ENCODE measurements at regions not wholly inside any gene's neighbourhood (a gene's known extent, or its start where the extent isn't known, plus 50 kb on each side); places are given as distances from the start of the nearest gene placed in this dataset.

DNA sequence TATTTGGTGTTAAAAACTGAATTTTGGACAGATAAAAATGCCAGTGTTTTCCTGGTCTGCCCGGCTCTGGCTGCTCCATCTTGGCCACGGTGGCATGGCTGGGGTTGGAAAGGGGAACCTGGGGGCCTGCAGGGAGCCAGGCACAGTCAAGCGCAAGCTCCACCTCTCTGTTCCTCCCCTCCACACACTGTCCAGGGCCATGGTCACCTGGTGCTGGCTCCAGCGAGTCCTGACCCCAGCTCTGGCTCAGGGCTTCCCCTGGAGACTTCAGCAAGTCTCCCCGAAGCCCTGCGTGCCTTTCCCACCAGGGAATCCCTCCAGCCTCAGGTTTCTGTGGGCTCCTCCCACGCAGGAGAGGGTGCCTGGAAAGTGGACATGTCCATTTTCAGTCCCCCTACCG is 298.5 kb downstream of the QKI start:
- H3K4me3 ChIP-seq (replicated peaks; ENCODE audit: low read depth, low read length) = no peak overlapping the region
- TF ChIP-seq, protein P1, sequence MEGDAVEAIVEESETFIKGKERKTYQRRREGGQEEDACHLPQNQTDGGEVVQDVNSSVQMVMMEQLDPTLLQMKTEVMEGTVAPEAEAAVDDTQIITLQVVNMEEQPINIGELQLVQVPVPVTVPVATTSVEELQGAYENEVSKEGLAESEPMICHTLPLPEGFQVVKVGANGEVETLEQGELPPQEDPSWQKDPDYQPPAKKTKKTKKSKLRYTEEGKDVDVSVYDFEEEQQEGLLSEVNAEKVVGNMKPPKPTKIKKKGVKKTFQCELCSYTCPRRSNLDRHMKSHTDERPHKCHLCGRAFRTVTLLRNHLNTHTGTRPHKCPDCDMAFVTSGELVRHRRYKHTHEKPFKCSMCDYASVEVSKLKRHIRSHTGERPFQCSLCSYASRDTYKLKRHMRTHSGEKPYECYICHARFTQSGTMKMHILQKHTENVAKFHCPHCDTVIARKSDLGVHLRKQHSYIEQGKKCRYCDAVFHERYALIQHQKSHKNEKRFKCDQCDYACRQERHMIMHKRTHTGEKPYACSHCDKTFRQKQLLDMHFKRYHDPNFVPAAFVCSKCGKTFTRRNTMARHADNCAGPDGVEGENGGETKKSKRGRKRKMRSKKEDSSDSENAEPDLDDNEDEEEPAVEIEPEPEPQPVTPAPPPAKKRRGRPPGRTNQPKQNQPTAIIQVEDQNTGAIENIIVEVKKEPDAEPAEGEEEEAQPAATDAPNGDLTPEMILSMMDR (IDR thresholded peaks at IDR 0.05; ENCODE audit: low read length, missing control alignments) = no peak
- DNase-seq (ENCODE audit: low read depth) = no peak

DNA sequence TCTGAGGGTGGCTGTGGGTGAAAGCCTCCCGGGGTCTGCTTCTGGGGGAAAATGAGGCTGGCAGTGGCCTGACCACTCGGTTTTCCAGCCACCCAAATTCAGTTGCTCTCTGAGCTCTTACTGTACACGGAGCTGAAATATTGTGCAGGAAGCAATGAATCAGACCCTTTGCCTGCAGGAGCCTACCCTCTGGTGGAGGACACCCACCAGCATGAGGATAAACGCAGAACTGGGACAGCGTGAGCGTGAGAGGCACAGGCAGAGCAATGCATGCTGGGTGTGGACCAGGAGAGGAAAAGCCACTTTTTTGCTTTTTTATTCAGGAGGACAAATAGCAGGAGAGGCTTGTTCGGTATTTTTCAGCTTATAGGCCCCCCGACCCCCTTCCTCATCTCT is 298.0 kb downstream of the QKI start:
- TF ChIP-seq, protein P1 (IDR thresholded peaks at IDR 0.05; ENCODE audit: low read length, missing control alignments) = no peak
- DNase-seq (ENCODE audit: low read depth) = no peak
- no peak overlapping the region for H3K4me3 ChIP-seq (replicated peaks; ENCODE audit: low read depth, low read length)

DNA sequence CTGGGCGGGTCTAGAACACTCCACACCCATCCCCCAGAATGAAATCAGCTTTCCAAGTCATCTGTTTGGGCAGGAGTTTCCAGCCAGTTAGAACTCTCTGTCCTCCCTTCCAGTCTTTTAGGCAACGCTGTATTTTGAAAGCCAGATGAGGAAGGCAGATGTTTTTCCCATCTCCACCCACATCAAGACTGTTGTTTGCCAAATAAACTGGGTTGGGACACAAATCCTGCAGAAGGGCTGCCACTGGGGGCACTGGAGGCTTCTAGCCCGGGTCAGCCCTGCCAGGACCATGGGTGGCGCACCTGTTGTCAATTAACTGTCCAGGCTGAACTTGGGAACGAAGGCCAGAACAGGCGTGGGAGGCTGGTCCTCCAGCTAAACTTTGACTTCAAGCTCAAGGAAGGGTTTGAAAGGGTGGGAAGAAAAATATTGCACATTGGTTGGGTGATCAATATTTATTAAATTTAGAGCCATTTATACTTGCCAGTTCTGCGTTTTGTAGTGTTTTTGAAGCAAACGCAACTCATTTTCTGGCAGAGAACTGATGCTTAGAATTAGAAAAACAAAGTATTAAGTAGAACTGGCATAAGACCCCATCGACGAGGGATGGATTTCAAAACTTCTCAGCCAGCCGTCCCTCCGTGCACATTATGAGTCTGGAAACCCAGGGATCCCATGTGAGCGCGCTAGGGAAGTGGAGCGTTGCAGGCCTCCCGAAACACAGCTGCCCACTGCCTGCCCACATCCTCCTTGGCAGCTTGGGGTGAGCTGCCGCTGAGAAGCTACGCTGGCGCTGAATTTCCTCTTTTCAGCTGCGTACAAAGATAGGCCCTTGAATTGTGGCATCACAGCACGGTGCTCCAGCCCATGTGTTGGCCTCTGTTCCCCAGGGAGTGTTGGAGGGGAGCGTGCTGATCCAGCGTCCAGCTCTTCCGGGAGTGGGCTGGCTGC is 297.4 kb downstream of the QKI start:
- no peak overlapping the region for H3K4me3 ChIP-seq (replicated peaks; ENCODE audit: low read depth, low read length)
- DNase-seq (ENCODE audit: low read depth) = no peak

GRCh38 chr6:163710532-163711470 is 296.3 kb downstream of the QKI start:
- H3K4me3 ChIP-seq (replicated peaks; ENCODE audit: low read depth, low read length) = no peak overlapping the region
- DNase-seq (ENCODE audit: low read depth) = no peak
- TF ChIP-seq, protein P1 (IDR thresholded peaks at IDR 0.05; ENCODE audit: low read length, missing control alignments) = no peak

More for the DNA sequence above, 297.4 kb downstream of the QKI start:
- TF ChIP-seq, protein P1 (IDR thresholded peaks at IDR 0.05; ENCODE audit: low read length, missing control alignments) = no peak

DNA sequence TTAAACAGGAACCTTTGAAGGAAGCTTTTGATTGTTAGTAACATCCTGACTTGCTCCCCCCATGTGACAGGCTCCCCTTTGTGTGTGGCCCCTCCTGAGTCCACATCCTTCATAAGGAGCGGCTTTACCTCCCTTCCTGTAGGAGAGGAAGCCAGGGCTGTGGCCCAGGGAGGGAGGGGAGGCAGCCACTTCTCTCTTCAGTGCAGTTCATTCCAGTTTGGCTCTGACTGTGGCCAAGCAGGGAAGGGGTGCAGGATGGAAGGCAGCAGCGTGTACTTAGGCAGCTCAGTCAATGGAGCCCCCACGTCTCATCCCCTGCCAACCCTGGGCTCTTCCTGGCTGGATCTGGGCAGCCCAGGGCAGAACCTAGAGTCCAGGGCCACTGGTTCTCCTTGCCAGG is 295.2 kb downstream of the QKI start:
- no peak for DNase-seq (ENCODE audit: low read depth)
- H3K4me3 ChIP-seq (replicated peaks; ENCODE audit: low read depth, low read length) = no peak overlapping the region
- TF ChIP-seq, protein P1 (IDR thresholded peaks at IDR 0.05; ENCODE audit: low read length, missing control alignments) = no peak

DNA sequence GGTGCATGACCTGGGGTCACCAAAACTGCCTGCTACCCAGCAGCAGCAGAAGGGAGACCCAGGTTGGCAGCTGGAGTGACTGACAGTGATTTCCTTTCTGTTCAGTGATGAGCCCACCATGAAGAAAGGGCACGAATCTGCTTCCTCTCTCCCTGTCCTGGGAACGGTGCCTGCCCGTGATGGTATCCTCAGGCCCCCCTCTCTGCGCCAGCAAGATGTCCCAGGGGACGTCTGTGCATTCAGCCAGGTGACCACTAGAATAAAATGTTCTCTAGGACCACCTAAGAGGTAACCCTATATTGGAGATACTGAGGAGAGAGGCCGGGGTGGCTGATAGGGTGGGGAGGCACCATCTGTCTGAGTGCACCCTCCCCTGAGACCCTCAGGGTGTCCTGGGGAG is 294.7 kb downstream of the QKI start:
- DNase-seq (ENCODE audit: low read depth) = no peak
- no peak overlapping the region for H3K4me3 ChIP-seq (replicated peaks; ENCODE audit: low read depth, low read length)
- TF ChIP-seq, protein P1 (IDR thresholded peaks at IDR 0.05; ENCODE audit: low read length, missing control alignments) = no peak
